DOHH2 (cell line): ENCODE measurements at regions not wholly inside any gene's neighbourhood (a gene's known extent, or its start where the extent isn't known, plus 50 kb on each side); places are given as distances from the start of the nearest gene placed in this dataset.
A peak's percentile ranks its signal among the peaks of the same experiment; 100 is the strongest.

Source experiments
- H3F3A ChIP-seq: fragments of 200-600 bp; sonication (generic), shearing (Covaris generic); 2 replicates; pipeline ENCODE4 v1.6.0; 2016; ENCODE audit warnings: antibody characterized with exemption, mild to moderate bottlenecking; ENCODE audit not compliant: control insufficient read depth, insufficient read depth
- H3K27ac ChIP-seq: fragments of 200-600 bp; sonication (generic); 2 replicates; pipeline ENCODE4 v1.5.1; 2014; ENCODE audit warnings: low read depth, mild to moderate bottlenecking, low read length, moderate library complexity
- H3K27me3 ChIP-seq: fragments of 200-600 bp; sonication (generic); 2 replicates; pipeline ENCODE4 v1.6.1; 2014; ENCODE audit warnings: mild to moderate bottlenecking, low read length, mixed read lengths; ENCODE audit not compliant: control insufficient read depth
- H3K36me3 ChIP-seq: fragments of 200-600 bp; sonication (generic); 2 replicates; pipeline ENCODE4 v1.6.1; 2014; ENCODE audit warnings: mild to moderate bottlenecking, low read length, moderate library complexity, mixed read lengths; ENCODE audit not compliant: control insufficient read depth
- H3K4me1 ChIP-seq: fragments of 200-600 bp; sonication (generic); 2 replicates; pipeline ENCODE4 v1.6.1; 2014; ENCODE audit warnings: mild to moderate bottlenecking, low read length, mixed read lengths; ENCODE audit not compliant: control insufficient read depth
- H3K4me2 ChIP-seq: fragments of 200-600 bp; sonication (generic); 2 replicates; pipeline ENCODE4 v1.6.0; 2014; ENCODE audit warnings: mild to moderate bottlenecking, low read length, moderate library complexity
- H3K4me3 ChIP-seq: fragments of 200-600 bp; sonication (generic); 2 replicates; pipeline ENCODE4 v1.5.1; 2014; ENCODE audit warnings: mild to moderate bottlenecking, low read length, mixed read lengths
- H3K79me2 ChIP-seq: fragments of 200-600 bp; sonication (generic); 2 replicates; pipeline ENCODE4 v1.6.1; 2014; ENCODE audit warnings: mild to moderate bottlenecking, low read length, mixed read lengths; ENCODE audit not compliant: control insufficient read depth
- H3K9me2 ChIP-seq: fragments of 200-600 bp; sonication (generic); replicated peaks from 2 replicates; pipeline ENCODE4 v1.6.1; 2014; ENCODE audit warnings: mild to moderate bottlenecking, low read length, mixed read lengths; ENCODE audit not compliant: control insufficient read depth
- H3K9me3 ChIP-seq: fragments of 200-600 bp; sonication (generic); 2 replicates; pipeline ENCODE4 v1.6.1; 2014; ENCODE audit warnings: antibody characterized with exemption, low read length, mixed read lengths; ENCODE audit not compliant: control insufficient read depth, insufficient read depth
- H4K20me1 ChIP-seq: fragments of 200-600 bp; sonication (generic); 2 replicates; pipeline ENCODE4 v1.6.0; 2014; ENCODE audit warnings: low read depth, mild to moderate bottlenecking, antibody characterized with exemption, low read length, moderate library complexity; ENCODE audit not compliant: control insufficient read depth, insufficient read depth
- EZH2phosphoT487 ChIP-seq: fragments of 200-600 bp; sonication (generic); IDR thresholded peaks from 2 replicates; pipeline ENCODE4 v1.6.1; 2017; ENCODE audit warnings: borderline replicate concordance, mild to moderate bottlenecking, antibody characterized with exemption, low read length, moderate library complexity, mixed read lengths
- TF ChIP-seq, protein P1 (sequence below): fragments of 200-600 bp; sonication (generic); IDR thresholded peaks from one replicate; pipeline ENCODE4 v1.5.1; 2014; ENCODE audit warnings: antibody characterized with exemption, mild to moderate bottlenecking, low read depth, low read length; ENCODE audit not compliant: poor library complexity, severe bottlenecking

DNA sequence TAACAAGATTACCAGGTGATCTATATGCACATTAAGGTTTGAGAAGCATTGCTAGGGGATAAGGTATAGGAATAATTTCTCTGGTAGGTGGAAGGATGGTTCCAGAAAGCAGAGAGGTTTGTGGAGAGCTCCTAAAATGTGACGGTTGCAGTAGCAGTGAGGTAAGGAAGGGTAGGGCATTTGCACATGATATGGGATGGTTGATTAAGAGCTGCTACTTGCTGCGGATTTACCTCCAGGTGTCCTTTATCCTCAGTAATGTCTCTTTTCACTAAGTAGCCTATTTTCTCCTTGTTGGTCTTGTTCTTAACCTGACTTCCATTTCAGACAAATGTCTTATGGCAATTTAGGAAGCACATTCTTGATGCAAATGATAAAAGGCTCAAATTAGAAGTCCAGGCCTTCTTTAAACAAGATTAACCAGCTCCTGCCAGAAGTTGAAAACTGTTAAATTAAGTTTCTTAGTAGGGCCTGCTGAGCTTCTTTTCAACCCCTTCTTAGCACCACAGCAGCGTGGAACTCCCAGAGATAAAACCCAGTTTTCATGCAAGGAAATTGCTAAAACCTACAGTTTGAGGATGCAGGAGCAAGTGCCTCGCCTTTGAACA is 231.1 kb upstream of the GADL1 start:
- Histone ChIP-seq H3K27me3 (no peaks in the 10 kb centered on the region), H3K4me1 (no peaks in the 10 kb centered on the region), H3K36me3 (no peaks in the 10 kb centered on the region), H3K79me2 (no peaks in the 10 kb centered on the region), H3K27ac (no peak overlapping the region), H4K20me1 (no peaks in the 10 kb centered on the region), H3K9me2 (no peaks in the 10 kb centered on the region), H3K9me3 (no peaks in the 10 kb centered on the region), H3F3A (no peaks in the 10 kb centered on the region), H3K4me3 (no peak overlapping the region), H3K4me2 (no peak overlapping the region)
- no peak for TF ChIP-seq EZH2phosphoT487
- TF ChIP-seq, protein P1, sequence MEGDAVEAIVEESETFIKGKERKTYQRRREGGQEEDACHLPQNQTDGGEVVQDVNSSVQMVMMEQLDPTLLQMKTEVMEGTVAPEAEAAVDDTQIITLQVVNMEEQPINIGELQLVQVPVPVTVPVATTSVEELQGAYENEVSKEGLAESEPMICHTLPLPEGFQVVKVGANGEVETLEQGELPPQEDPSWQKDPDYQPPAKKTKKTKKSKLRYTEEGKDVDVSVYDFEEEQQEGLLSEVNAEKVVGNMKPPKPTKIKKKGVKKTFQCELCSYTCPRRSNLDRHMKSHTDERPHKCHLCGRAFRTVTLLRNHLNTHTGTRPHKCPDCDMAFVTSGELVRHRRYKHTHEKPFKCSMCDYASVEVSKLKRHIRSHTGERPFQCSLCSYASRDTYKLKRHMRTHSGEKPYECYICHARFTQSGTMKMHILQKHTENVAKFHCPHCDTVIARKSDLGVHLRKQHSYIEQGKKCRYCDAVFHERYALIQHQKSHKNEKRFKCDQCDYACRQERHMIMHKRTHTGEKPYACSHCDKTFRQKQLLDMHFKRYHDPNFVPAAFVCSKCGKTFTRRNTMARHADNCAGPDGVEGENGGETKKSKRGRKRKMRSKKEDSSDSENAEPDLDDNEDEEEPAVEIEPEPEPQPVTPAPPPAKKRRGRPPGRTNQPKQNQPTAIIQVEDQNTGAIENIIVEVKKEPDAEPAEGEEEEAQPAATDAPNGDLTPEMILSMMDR = no peak

DNA sequence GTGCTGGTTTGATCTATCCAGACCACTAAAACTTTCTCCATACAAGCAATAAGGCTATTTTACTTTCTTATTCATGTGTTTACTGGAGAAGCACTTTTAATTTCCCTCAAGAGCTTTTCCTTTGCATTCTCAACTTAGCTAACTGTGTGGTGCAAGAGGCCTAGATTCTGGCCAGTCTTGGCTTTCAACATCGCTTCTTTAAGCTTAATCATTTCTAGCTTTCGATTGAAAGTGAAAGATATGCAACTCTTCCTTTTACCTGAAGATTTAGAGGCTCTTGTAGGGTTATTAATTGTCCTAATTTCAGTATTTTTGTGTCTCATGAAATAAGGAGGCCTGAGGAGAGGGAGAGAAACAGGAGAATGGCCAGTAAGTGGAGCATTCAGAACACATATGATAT is 234.8 kb upstream of the GADL1 start:
- no peak overlapping the region for H3K27ac ChIP-seq
- no peaks in the 10 kb centered on the region for H3K9me2 ChIP-seq
- no peaks in the 10 kb centered on the region for H3K27me3 ChIP-seq
- no peaks in the 10 kb centered on the region for H3F3A ChIP-seq
- H3K9me3 ChIP-seq = no peaks in the 10 kb centered on the region
- H3K4me3 ChIP-seq = no peak overlapping the region
- no peaks in the 10 kb centered on the region for H3K79me2 ChIP-seq
- TF ChIP-seq EZH2phosphoT487 = no peak
- TF ChIP-seq, protein P1 = no peak
- no peak overlapping the region for H3K4me2 ChIP-seq
- H4K20me1 ChIP-seq = no peaks in the 10 kb centered on the region
- H3K36me3 ChIP-seq = no peaks in the 10 kb centered on the region
- no peaks in the 10 kb centered on the region for H3K4me1 ChIP-seq

DNA sequence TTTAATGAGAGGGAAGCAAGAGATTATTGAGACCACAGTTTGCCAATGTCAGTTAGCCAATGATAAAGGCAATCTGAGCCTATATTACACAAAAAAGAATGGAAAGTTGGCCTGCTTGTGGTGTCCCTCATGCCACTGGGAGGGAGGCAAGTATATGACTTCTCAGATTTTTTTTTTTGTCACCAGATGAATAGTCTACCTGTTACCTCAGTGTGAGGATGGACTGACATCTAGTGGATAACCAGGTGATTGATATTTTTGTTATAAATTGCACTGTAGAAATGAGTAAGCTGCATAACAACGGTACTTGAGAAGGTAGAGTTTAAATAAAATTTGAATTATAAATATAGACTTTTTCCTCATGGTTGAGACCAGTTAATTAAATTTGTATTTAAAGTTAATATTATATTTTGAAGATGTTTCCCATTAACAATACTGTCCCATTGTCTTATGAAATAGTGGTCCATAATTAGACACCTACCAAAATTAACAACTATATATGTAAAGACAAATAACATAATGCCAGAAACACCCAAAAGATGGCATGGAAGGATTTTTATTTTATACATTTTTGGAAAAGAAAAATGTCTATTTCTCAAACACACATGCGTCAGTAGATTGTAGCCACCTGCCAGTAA is 237.8 kb upstream of the GADL1 start:
- no peaks in the 10 kb centered on the region for H3F3A ChIP-seq
- H3K4me1 ChIP-seq = no peaks in the 10 kb centered on the region
- H3K27me3 ChIP-seq = no peaks in the 10 kb centered on the region
- H3K36me3 ChIP-seq = no peaks in the 10 kb centered on the region
- no peaks in the 10 kb centered on the region for H3K9me3 ChIP-seq
- no peaks in the 10 kb centered on the region for H3K9me2 ChIP-seq
- H4K20me1 ChIP-seq = no peaks in the 10 kb centered on the region
- H3K4me3 ChIP-seq = no peak overlapping the region
- H3K4me2 ChIP-seq = no peak overlapping the region
- H3K79me2 ChIP-seq = no peaks in the 10 kb centered on the region
- TF ChIP-seq, protein P1 = peak; percentile 48
- no peak for TF ChIP-seq EZH2phosphoT487
- H3K27ac ChIP-seq = no peak overlapping the region
